ENCODE measurements at regions not wholly inside any gene's neighbourhood (a gene's known extent, or its start where the extent isn't known, plus 50 kb on each side); places are given as distances from the start of the nearest gene placed in this dataset.
"Not testable (repeated sequence)": the region's sequence is repeated elsewhere in the genome, so short reads cannot be mapped to it uniquely, and the experiment has no call there.

DNA sequence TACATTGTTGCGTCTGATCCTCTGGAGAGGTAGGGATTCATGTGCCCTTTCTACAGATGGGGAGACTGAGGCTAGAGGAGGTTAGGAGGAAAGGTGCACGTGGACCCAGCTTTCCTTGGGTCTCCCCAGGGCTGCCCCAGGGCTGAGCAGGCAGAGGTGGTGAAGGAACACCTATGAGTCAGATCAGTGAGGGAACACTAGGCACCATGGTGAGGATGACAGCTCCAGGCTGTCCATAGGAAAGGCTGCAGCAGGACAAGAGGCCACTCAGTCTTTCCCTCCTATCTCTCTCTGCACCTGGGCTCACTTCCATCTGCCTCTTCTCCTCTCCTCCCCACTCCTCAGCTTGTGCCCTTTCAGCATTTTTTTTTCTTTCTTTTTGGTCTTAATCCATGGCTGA is 138.0 kb upstream of the TRIM73 start:
- not testable (repeated sequence) for H3K4me3 Mint-ChIP-seq; H3K4me1 Mint-ChIP-seq (ENCODE audit: unreplicated experiment); DNase-seq (ENCODE audit: extremely low spot score, unreplicated experiment); H3K27ac Mint-ChIP-seq; H3K27me3 Mint-ChIP-seq; H3K36me3 Mint-ChIP-seq; H3K9me3 Mint-ChIP-seq

DNA sequence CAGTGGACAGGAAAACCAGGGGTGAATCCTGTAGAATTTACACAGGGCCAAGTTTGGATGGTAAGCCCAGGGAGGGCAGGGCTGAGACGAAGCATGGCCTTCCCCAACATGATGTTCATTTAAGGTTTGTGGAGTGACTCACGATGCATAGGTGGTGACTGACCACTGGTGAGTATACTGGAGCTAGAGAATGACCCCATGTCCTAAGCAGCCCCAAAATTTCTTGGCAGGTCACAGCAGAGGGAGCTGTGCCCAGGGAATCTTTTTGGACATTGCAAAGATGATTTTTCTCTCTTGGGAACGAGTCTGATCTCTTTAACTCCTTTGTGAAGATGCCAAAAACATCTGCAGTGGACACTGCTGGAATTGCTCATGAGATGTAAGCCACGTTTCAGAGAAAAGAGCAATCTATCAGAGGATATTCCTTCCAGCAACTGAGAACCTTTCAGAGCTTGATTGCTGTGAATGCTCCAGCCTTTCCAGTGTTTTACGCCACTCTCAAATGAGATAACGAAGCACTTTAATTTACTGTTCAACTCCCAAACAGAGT is 135.9 kb upstream of the TRIM73 start:
- not testable (repeated sequence) for DNase-seq (ENCODE audit: extremely low spot score, unreplicated experiment); H3K27ac Mint-ChIP-seq; H3K4me1 Mint-ChIP-seq (ENCODE audit: unreplicated experiment); H3K27me3 Mint-ChIP-seq; H3K4me3 Mint-ChIP-seq; H3K9me3 Mint-ChIP-seq; H3K36me3 Mint-ChIP-seq

DNA sequence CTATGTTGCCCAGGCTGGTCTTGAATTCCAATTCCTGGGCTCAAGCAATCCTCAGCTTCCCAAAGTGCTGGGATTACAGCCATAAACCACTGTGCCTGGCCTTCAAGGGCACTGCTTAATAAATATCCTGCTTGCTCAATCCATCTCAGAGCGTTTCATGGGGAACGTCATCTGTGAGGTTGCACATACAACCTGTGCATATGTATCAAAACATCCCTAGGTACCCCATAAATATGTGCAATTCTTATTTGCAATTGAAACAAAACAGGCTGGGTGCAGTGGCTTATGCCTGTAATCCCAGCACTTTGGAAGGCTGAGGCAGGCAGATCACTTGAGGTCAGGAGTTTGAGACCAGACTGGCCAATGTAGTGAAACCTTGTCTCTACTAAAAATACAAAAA is 133.8 kb upstream of the TRIM73 start:
- H3K27me3 Mint-ChIP-seq; H3K36me3 Mint-ChIP-seq; H3K27ac Mint-ChIP-seq; H3K9me3 Mint-ChIP-seq; H3K4me1 Mint-ChIP-seq (ENCODE audit: unreplicated experiment); DNase-seq (ENCODE audit: extremely low spot score, unreplicated experiment); H3K4me3 Mint-ChIP-seq: not testable (repeated sequence)

DNA sequence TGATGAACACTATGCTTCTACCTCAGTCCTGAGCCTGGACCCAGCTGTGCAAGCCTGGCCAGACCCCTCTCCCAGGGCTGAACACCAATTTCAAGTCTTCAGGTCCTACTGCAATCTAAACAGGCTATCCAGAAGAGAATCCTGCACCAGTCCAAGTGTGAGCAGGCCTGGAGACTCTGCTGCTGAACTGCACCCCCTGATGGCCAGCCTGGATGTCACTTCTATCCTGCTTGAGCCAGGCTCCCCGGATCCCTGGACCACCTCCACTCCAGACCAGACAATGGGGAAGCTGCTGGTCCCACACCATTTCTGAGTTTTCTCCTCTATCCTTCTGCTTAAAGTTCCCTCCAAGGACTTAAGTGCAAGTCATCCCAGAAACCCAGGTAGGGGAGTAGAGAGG is 127.3 kb upstream of the TRIM73 start:
- H3K27ac Mint-ChIP-seq; H3K9me3 Mint-ChIP-seq; H3K4me1 Mint-ChIP-seq (ENCODE audit: unreplicated experiment); H3K4me3 Mint-ChIP-seq; DNase-seq (ENCODE audit: extremely low spot score, unreplicated experiment); H3K36me3 Mint-ChIP-seq; H3K27me3 Mint-ChIP-seq: not testable (repeated sequence)

DNA sequence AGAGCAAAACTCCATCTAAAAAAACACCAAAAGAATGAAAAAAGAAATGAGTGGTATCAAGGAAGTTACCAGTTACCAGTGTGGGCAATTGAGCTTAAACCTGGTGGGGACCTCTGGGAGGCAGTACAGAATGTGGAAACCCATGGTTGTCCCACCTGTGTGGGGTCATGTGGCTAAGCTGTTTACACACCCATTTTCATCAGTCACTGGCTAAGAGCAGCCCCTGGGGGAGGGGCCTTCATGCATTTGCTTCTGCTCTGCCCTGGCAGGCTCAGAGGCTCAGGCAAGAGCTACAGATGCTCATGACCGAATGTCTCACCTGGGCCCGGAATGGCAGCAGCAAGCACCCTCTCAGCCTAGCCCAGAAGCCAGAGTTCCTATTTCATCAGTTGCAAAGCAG is 126.3 kb upstream of the TRIM73 start:
- DNase-seq (ENCODE audit: extremely low spot score, unreplicated experiment); H3K9me3 Mint-ChIP-seq; H3K27ac Mint-ChIP-seq; H3K4me3 Mint-ChIP-seq; H3K4me1 Mint-ChIP-seq (ENCODE audit: unreplicated experiment); H3K27me3 Mint-ChIP-seq; H3K36me3 Mint-ChIP-seq: not testable (repeated sequence)

DNA sequence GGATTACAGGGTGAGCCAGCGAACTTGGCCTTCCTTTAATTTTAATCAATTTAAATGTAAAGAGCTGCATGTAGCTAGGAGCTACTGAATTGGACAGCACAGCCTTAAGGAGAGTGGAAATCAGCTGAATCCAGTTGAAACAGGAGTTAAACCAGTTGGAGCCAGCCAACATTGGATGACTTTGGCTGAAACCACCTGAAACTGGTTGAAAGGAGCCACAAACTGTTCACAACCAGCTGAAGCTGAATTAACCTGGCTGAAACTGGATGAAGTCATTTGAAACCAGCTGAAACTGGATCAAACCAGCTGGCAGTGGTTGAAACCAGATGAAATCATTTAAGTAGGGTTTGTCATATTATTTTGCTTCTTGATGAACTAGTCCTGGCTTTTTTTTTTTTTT is 121.3 kb upstream of the TRIM73 start:
- not testable (repeated sequence) for H3K4me3 Mint-ChIP-seq; H3K9me3 Mint-ChIP-seq; H3K27ac Mint-ChIP-seq; H3K36me3 Mint-ChIP-seq; H3K27me3 Mint-ChIP-seq; DNase-seq (ENCODE audit: extremely low spot score, unreplicated experiment); H3K4me1 Mint-ChIP-seq (ENCODE audit: unreplicated experiment)
